ENCODE measurements at regions not wholly inside any gene's neighbourhood (a gene's known extent, or its start where the extent isn't known, plus 50 kb on each side); places are given as distances from the start of the nearest gene placed in this dataset.

DNA sequence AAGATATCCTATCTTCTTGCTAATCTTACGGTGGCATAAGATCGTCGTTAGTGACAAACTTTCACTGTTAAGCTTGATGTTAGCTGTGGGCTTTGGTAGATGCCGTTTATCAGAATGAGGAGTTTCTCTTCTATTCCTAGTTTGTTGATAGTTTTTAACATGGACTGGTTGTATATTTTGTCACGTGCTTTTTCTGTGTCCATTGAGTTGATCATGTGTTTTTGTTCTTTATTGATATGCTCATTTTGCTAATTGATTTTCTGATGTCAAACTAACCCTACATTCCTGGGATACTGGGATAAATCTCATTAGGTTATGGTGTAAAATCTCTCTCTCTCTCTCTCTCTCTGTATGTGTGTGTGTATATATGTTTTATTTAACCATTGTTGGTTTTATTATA, 545.1 kb downstream of the AACS start:
- H3K4me3 ChIP-seq (ENCODE audit: low read length), result no peak overlapping the region
- no peak overlapping the region for H3K27ac ChIP-seq (ENCODE audit: low read depth, low read length)
- no peaks in the 10 kb centered on the region for H3K4me1 ChIP-seq (ENCODE audit: control insufficient read depth, insufficient read depth, low read length)
- no peaks in the 10 kb centered on the region for H3K27me3 ChIP-seq (ENCODE audit: control insufficient read depth, insufficient read depth, low read length)
- H3K9ac ChIP-seq (ENCODE audit: low read length), result no peak overlapping the region
- H3K36me3 ChIP-seq (ENCODE audit: control insufficient read depth, insufficient read depth, low read length), result no peaks in the 10 kb centered on the region

DNA sequence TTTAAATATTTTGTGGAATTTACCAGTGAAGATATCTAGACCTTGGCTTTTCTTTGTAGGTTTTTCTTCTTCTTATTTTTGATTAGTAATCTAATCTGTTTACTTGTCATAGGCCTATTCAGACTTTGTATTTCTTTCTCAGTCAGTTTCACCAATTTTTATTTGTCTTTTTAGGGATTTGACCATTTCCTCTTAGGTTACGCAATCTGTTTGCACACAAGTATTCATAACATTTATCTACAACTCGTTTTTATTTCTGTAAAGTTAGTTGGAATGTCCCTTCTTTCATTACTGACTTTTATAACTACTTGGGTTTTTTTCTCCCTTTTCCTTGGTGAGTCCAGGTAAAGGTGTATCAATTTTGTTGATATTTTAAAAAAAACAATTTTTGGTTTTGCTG, 545.7 kb downstream of the AACS start:
- no peaks in the 10 kb centered on the region for H3K36me3 ChIP-seq (ENCODE audit: control insufficient read depth, insufficient read depth, low read length)
- no peak overlapping the region for H3K9ac ChIP-seq (ENCODE audit: low read length)
- H3K4me1 ChIP-seq (ENCODE audit: control insufficient read depth, insufficient read depth, low read length), result no peaks in the 10 kb centered on the region
- H3K4me3 ChIP-seq (ENCODE audit: low read length), result no peak overlapping the region
- no peak overlapping the region for H3K27ac ChIP-seq (ENCODE audit: low read depth, low read length)
- no peaks in the 10 kb centered on the region for H3K27me3 ChIP-seq (ENCODE audit: control insufficient read depth, insufficient read depth, low read length)

GRCh38 chr12:125614058-125614457, 548.8 kb downstream of the AACS start:
- H3K4me3 ChIP-seq (ENCODE audit: low read length), result no peak overlapping the region
- no peak overlapping the region for H3K9ac ChIP-seq (ENCODE audit: low read length)
- no peaks in the 10 kb centered on the region for H3K4me1 ChIP-seq (ENCODE audit: control insufficient read depth, insufficient read depth, low read length)
- H3K27ac ChIP-seq (ENCODE audit: low read depth, low read length), result no peak overlapping the region
- no peaks in the 10 kb centered on the region for H3K27me3 ChIP-seq (ENCODE audit: control insufficient read depth, insufficient read depth, low read length)
- no peaks in the 10 kb centered on the region for H3K36me3 ChIP-seq (ENCODE audit: control insufficient read depth, insufficient read depth, low read length)

- no peaks in the 10 kb centered on the region for H3K27me3 ChIP-seq (ENCODE audit: control insufficient read depth, insufficient read depth, low read length)
- no peak overlapping the region for H3K9ac ChIP-seq (ENCODE audit: low read length)
- H3K27ac ChIP-seq (ENCODE audit: low read depth, low read length), result no peak overlapping the region
- no peaks in the 10 kb centered on the region for H3K36me3 ChIP-seq (ENCODE audit: control insufficient read depth, insufficient read depth, low read length)
- H3K4me1 ChIP-seq (ENCODE audit: control insufficient read depth, insufficient read depth, low read length), result no peaks in the 10 kb centered on the region
- no peak overlapping the region for H3K4me3 ChIP-seq (ENCODE audit: low read length)
These were observed 554.5 kb downstream of the AACS start for GRCh38 chr12:125619723-125620122.

DNA sequence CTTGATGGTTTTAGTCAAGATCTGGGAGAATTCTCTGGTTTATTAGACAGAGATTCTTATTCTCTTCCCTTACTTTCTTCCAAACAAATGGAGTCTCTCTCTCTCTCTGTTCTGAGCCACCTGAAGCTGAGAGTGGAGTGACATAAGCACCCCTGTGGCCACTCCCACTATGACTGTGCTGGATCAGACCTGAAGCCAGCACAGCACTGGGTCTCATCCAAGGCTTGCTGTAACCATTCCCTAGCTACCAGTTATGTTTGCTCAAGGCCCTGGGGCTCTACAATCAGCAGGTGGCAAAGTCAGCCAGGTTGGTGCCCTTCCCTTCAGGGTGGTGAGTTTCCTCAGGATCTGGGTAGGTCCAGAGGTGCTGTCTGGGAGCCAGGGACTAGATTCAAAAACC, 568.5 kb downstream of the AACS start:
- Histone ChIP-seq H3K4me3 (ENCODE audit: low read length) (no peak overlapping the region), H3K9ac (ENCODE audit: low read length) (no peak overlapping the region), H3K36me3 (ENCODE audit: control insufficient read depth, insufficient read depth, low read length) (no peaks in the 10 kb centered on the region), H3K4me1 (ENCODE audit: control insufficient read depth, insufficient read depth, low read length) (no peaks in the 10 kb centered on the region), H3K27me3 (ENCODE audit: control insufficient read depth, insufficient read depth, low read length) (no peaks in the 10 kb centered on the region), H3K27ac (ENCODE audit: low read depth, low read length) (no peak overlapping the region)

GRCh38 chr12:125634813-125635212, 569.6 kb downstream of the AACS start:
- H3K4me1 ChIP-seq (ENCODE audit: control insufficient read depth, insufficient read depth, low read length), result no peaks in the 10 kb centered on the region
- no peaks in the 10 kb centered on the region for H3K36me3 ChIP-seq (ENCODE audit: control insufficient read depth, insufficient read depth, low read length)
- H3K27me3 ChIP-seq (ENCODE audit: control insufficient read depth, insufficient read depth, low read length), result no peaks in the 10 kb centered on the region
- H3K27ac ChIP-seq (ENCODE audit: low read depth, low read length), result no peak overlapping the region
- no peak overlapping the region for H3K4me3 ChIP-seq (ENCODE audit: low read length)
- no peak overlapping the region for H3K9ac ChIP-seq (ENCODE audit: low read length)

DNA sequence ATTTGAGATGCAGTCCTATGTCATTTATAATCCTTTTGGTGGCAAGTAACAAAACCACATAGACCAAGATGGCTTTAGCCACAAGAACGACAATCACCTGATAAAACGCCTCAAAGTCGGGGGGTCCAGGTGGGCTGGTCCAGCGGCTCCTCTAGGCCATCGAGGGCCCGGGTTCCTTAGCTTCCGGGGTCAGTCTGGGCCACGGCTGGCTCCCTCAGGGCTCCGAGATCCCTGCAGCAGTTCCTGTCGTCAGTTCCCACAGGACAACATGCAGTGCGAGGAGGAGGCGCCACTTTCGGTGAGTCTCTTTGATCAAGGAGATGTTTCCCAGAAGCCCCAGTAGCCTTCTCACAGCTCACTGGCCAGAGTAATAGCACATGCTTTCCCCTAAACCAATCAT, 574.6 kb downstream of the AACS start:
- no peaks in the 10 kb centered on the region for H3K4me1 ChIP-seq (ENCODE audit: control insufficient read depth, insufficient read depth, low read length)
- H3K36me3 ChIP-seq (ENCODE audit: control insufficient read depth, insufficient read depth, low read length), result no peaks in the 10 kb centered on the region
- H3K27ac ChIP-seq (ENCODE audit: low read depth, low read length), result no peak overlapping the region
- H3K9ac ChIP-seq (ENCODE audit: low read length), result no peak overlapping the region
- H3K4me3 ChIP-seq (ENCODE audit: low read length), result no peak overlapping the region
- H3K27me3 ChIP-seq (ENCODE audit: control insufficient read depth, insufficient read depth, low read length), result no peaks in the 10 kb centered on the region

DNA sequence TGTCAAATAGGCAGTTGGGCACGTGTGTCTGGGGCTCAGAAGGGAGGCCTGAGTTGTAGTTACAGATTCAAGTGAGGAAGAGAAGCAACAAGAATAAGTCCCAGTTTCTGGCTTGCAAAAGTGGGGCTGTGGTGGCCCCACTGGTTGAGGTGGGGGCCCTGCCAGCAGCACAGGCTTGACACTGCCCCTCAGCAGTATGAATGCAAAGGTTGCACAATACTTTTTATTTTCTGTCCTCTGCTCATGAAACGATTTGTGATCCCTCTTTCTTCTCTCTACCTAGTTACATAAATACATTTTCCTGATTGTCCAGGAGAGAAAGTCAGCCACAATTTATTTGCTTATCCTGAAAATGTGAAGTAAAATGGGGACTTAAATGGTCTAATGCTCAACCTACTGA, 577.8 kb downstream of the AACS start:
- no peak overlapping the region for H3K9ac ChIP-seq (ENCODE audit: low read length)
- H3K36me3 ChIP-seq (ENCODE audit: control insufficient read depth, insufficient read depth, low read length), result no peaks in the 10 kb centered on the region
- no peaks in the 10 kb centered on the region for H3K27me3 ChIP-seq (ENCODE audit: control insufficient read depth, insufficient read depth, low read length)
- no peak overlapping the region for H3K27ac ChIP-seq (ENCODE audit: low read depth, low read length)
- H3K4me3 ChIP-seq (ENCODE audit: low read length), result no peak overlapping the region
- H3K4me1 ChIP-seq (ENCODE audit: control insufficient read depth, insufficient read depth, low read length), result no peaks in the 10 kb centered on the region

DNA sequence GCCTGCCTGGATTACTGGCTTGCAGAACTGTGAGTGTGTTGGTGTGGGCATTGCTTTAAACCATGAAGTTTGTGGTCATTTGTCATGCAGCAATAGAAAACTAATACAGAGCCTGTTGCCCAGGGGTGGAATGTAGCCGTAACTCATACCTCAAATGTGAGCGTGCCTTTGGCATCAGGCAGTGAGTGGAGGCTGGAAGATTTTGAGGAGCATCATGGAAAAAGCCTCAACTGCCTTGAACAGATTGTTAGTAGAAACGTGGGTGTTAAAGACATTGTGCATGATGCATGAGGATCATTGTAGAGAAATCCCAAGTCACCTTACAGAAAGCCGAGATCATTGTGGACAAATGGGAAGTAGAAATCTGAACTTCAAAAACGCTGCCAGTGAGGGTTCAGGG, 580.5 kb downstream of the AACS start:
- H3K36me3 ChIP-seq (ENCODE audit: control insufficient read depth, insufficient read depth, low read length), result no peaks in the 10 kb centered on the region
- H3K4me3 ChIP-seq (ENCODE audit: low read length), result no peak overlapping the region
- H3K4me1 ChIP-seq (ENCODE audit: control insufficient read depth, insufficient read depth, low read length), result no peaks in the 10 kb centered on the region
- no peaks in the 10 kb centered on the region for H3K27me3 ChIP-seq (ENCODE audit: control insufficient read depth, insufficient read depth, low read length)
- H3K27ac ChIP-seq (ENCODE audit: low read depth, low read length), result no peak overlapping the region
- no peak overlapping the region for H3K9ac ChIP-seq (ENCODE audit: low read length)

GRCh38 chr12:125650587-125650986, 585.4 kb downstream of the AACS start:
- Histone ChIP-seq H3K4me3 (ENCODE audit: low read length) (no peak overlapping the region), H3K9ac (ENCODE audit: low read length) (no peak overlapping the region), H3K4me1 (ENCODE audit: control insufficient read depth, insufficient read depth, low read length) (no peaks in the 10 kb centered on the region), H3K27me3 (ENCODE audit: control insufficient read depth, insufficient read depth, low read length) (no peaks in the 10 kb centered on the region), H3K27ac (ENCODE audit: low read depth, low read length) (no peak overlapping the region), H3K36me3 (ENCODE audit: control insufficient read depth, insufficient read depth, low read length) (no peaks in the 10 kb centered on the region)

DNA sequence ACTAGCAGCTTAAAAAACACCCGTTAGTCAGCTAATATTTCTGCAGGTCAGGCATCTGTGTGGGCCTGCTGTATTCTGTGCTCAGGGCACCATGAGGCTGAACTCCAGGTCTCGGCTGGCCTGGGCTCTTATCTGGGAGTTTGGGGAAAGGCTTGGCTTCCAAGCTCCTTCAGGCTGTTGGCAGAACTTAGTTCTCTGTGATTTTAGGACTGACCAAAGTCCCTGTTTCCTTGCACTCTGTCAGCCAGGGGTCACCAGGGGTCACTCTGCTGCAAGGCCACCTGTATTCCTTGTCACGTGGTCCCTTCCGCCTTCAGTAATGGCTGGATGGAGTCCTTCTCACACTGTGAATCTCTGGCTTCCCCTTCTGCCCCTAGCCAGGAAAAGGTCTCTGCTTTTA, 586.4 kb downstream of the AACS start:
- Histone ChIP-seq H3K4me3 (ENCODE audit: low read length) (no peak overlapping the region), H3K4me1 (ENCODE audit: control insufficient read depth, insufficient read depth, low read length) (no peaks in the 10 kb centered on the region), H3K27me3 (ENCODE audit: control insufficient read depth, insufficient read depth, low read length) (no peaks in the 10 kb centered on the region), H3K27ac (ENCODE audit: low read depth, low read length) (no peak overlapping the region), H3K9ac (ENCODE audit: low read length) (no peak overlapping the region), H3K36me3 (ENCODE audit: control insufficient read depth, insufficient read depth, low read length) (no peaks in the 10 kb centered on the region)

DNA sequence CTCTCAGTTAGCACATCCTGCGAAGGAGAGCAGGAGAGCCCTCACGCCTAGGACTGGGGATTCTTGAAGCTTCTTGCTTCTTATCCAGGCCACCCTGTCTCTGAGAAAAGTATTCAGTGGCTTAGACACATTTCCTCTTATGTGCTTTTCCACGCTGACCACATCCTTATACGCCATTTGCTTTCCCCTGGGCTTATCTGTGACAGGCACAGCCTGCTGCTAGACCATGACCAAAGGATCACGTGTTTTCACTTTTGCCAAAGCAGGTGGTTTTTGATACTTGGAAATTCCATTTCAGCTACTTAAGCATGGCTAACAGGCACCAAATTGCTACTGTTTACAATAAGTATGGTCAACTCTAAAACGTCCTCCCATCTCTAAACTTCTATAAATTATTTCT, 587.4 kb downstream of the AACS start:
- Histone ChIP-seq H3K27ac (ENCODE audit: low read depth, low read length) (no peak overlapping the region), H3K36me3 (ENCODE audit: control insufficient read depth, insufficient read depth, low read length) (no peaks in the 10 kb centered on the region), H3K4me3 (ENCODE audit: low read length) (no peak overlapping the region), H3K9ac (ENCODE audit: low read length) (no peak overlapping the region), H3K4me1 (ENCODE audit: control insufficient read depth, insufficient read depth, low read length) (no peaks in the 10 kb centered on the region), H3K27me3 (ENCODE audit: control insufficient read depth, insufficient read depth, low read length) (no peaks in the 10 kb centered on the region)

GRCh38 chr12:125657681-125658080, 592.4 kb downstream of the AACS start:
- H3K36me3 ChIP-seq (ENCODE audit: control insufficient read depth, insufficient read depth, low read length), result no peaks in the 10 kb centered on the region
- no peak overlapping the region for H3K4me3 ChIP-seq (ENCODE audit: low read length)
- no peaks in the 10 kb centered on the region for H3K4me1 ChIP-seq (ENCODE audit: control insufficient read depth, insufficient read depth, low read length)
- no peak overlapping the region for H3K9ac ChIP-seq (ENCODE audit: low read length)
- no peak overlapping the region for H3K27ac ChIP-seq (ENCODE audit: low read depth, low read length)
- no peaks in the 10 kb centered on the region for H3K27me3 ChIP-seq (ENCODE audit: control insufficient read depth, insufficient read depth, low read length)

Measured in rectal smooth muscle tissue (tissue), 1 donor.